ENCODE measurements at regions not wholly inside any gene's neighbourhood (a gene's known extent, or its start where the extent isn't known, plus 50 kb on each side); places are given as distances from the start of the nearest gene placed in this dataset.

DNA sequence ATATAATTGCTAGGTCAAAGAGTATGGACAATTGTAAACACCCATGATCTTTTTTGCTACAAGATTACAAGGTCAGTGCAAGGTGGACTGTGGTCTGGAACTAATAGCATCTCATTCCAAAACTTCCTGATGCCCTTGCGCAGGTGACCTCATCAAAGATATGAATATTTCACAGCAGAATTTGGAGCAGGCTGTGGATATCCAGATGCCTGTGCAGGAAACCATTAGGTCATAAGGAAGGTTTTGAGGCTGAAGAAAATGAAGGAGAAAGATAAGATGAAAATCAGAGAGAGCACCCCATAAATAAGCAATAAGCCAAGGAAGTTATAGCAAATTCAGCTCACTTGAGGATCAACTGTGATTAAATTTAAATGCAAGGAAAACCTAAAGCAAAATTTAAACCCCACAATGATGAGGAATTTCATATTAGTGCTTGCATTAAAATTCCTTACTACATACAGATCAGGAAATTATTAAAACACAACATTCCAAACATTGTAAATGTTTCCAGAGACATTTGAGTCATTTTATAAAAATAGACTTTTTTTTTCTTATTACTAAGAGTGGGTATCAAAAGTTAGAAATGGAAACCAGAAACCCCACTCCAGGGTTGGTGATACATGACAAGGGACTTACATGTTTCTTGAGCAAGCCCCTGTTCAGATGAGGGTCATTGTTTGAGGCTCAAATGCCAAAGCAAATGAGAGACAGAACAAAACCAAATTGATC lies 100.7 kb upstream of the FAM9C start:
- TF ChIP-seq, protein P1, sequence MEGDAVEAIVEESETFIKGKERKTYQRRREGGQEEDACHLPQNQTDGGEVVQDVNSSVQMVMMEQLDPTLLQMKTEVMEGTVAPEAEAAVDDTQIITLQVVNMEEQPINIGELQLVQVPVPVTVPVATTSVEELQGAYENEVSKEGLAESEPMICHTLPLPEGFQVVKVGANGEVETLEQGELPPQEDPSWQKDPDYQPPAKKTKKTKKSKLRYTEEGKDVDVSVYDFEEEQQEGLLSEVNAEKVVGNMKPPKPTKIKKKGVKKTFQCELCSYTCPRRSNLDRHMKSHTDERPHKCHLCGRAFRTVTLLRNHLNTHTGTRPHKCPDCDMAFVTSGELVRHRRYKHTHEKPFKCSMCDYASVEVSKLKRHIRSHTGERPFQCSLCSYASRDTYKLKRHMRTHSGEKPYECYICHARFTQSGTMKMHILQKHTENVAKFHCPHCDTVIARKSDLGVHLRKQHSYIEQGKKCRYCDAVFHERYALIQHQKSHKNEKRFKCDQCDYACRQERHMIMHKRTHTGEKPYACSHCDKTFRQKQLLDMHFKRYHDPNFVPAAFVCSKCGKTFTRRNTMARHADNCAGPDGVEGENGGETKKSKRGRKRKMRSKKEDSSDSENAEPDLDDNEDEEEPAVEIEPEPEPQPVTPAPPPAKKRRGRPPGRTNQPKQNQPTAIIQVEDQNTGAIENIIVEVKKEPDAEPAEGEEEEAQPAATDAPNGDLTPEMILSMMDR (IDR thresholded peaks at IDR 0.05; ENCODE audit: borderline replicate concordance, extremely low read depth, insufficient read depth): no peak

DNA sequence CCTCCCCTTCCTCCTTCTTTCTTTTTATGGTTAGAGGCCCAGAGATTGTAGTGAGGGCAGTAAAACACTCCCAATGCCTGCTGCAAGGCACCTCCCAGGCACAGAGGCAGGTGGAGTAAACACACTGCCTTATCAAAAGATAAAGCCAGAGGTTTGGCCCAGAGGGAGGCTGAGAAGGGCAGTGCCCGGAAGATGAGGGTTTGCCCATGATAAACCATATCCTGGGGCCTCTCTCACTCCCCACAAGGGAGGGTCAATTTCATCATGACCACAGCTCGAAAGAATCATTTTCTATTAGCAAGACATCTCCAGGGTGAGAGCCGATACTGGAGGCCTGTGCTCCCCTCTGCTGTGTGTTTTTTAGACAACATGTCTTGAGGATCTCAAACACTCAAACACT lies 98.5 kb upstream of the FAM9C start:
- no peaks in the 10 kb centered on the region for H3K4me1 ChIP-seq (ENCODE audit: control insufficient read depth in 2 of 3, insufficient read depth in 2 of 3, low read depth in 1 of 3, low read length in 3 of 3)
- no peak overlapping the region for H3K9ac ChIP-seq (ENCODE audit: low read length in 3 of 3)
- no peak overlapping the region for H3K27ac ChIP-seq (ENCODE audit: low read depth in 2 of 2, low read length in 2 of 2)
- no peaks in the 10 kb centered on the region for H3K36me3 ChIP-seq (ENCODE audit: control insufficient read depth in 2 of 3, insufficient read depth in 3 of 3, low read length in 3 of 3)
- no peaks in the 10 kb centered on the region for H3K27me3 ChIP-seq (ENCODE audit: control insufficient read depth, insufficient read depth, low read length)
- no peak for FAIRE-seq
- H3K9me3 ChIP-seq (ENCODE audit: control insufficient read depth in 2 of 3, insufficient read depth in 1 of 3, low read length in 3 of 3): no peaks in the 10 kb centered on the region
- DNase-seq: no peak
- intact Hi-C loops (cut with DNase I): no loop called here
- H3K4me3 ChIP-seq (ENCODE audit: low read length in 3 of 3): no peak overlapping the region
- TF ChIP-seq, protein P1 (IDR thresholded peaks at IDR 0.05; ENCODE audit: borderline replicate concordance, extremely low read depth, insufficient read depth): no peak

More for the DNA sequence above, 100.7 kb upstream of the FAM9C start:
- FAIRE-seq (no peak), DNase-seq (no peak)
- Histone ChIP-seq H3K4me1 (ENCODE audit: control insufficient read depth in 2 of 3, insufficient read depth in 2 of 3, low read depth in 1 of 3, low read length in 3 of 3) (no peaks in the 10 kb centered on the region), H3K27ac (ENCODE audit: low read depth in 2 of 2, low read length in 2 of 2) (no peak overlapping the region), H3K27me3 (ENCODE audit: control insufficient read depth, insufficient read depth, low read length) (no peaks in the 10 kb centered on the region), H3K4me3 (ENCODE audit: low read length in 3 of 3) (no peak overlapping the region), H3K9ac (ENCODE audit: low read length in 3 of 3) (no peak overlapping the region), H3K9me3 (ENCODE audit: control insufficient read depth in 2 of 3, insufficient read depth in 1 of 3, low read length in 3 of 3) (no peaks in the 10 kb centered on the region), H3K36me3 (ENCODE audit: control insufficient read depth in 2 of 3, insufficient read depth in 3 of 3, low read length in 3 of 3) (no peaks in the 10 kb centered on the region)
- intact Hi-C loops (cut with DNase I): no loop called here

DNA sequence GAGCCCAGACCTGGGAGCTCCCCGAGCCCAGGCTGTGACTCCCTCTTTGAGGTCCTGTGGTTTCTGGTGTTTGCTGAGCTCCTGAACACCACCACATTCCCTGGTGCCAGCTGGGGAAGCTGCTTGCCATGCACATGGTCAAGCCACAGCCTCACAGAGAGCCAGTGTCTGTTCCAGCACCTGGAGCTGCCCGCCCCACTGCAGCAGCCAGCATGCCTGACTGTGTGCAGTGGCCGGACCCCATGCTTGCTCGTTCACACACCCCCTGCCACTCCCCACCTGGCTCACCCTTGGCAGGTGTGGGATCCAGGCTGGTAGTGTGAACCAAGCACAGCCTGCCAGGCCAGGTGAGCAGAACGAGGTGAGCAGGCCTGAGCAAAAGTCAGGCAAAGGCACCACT lies 95.6 kb upstream of the FAM9C start:
- intact Hi-C loops (cut with DNase I): no loop called here
- FAIRE-seq: no peak
- no peaks in the 10 kb centered on the region for H3K4me1 ChIP-seq (ENCODE audit: control insufficient read depth in 2 of 3, insufficient read depth in 2 of 3, low read depth in 1 of 3, low read length in 3 of 3)
- no peaks in the 10 kb centered on the region for H3K27me3 ChIP-seq (ENCODE audit: control insufficient read depth, insufficient read depth, low read length)
- H3K4me3 ChIP-seq (ENCODE audit: low read length in 3 of 3): no peak overlapping the region
- TF ChIP-seq, protein P1 (IDR thresholded peaks at IDR 0.05; ENCODE audit: borderline replicate concordance, extremely low read depth, insufficient read depth): no peak
- H3K36me3 ChIP-seq (ENCODE audit: control insufficient read depth in 2 of 3, insufficient read depth in 3 of 3, low read length in 3 of 3): no peaks in the 10 kb centered on the region
- no peak overlapping the region for H3K27ac ChIP-seq (ENCODE audit: low read depth in 2 of 2, low read length in 2 of 2)
- no peaks in the 10 kb centered on the region for H3K9me3 ChIP-seq (ENCODE audit: control insufficient read depth in 2 of 3, insufficient read depth in 1 of 3, low read length in 3 of 3)
- no peak overlapping the region for H3K9ac ChIP-seq (ENCODE audit: low read length in 3 of 3)
- DNase-seq: peak in 1 of 5 donors; percentile 63
